NB4 (cell line): ENCODE measurements at regions not wholly inside any gene's neighbourhood (a gene's known extent, or its start where the extent isn't known, plus 50 kb on each side); places are given as distances from the start of the nearest gene placed in this dataset.

Source experiments
- MYC ChIP-seq: IDR thresholded peaks from 2 replicates; pipeline ENCODE4 v1.6.1; 2011; ENCODE audit warnings: low read depth, low read length
- POLR2A ChIP-seq: IDR thresholded peaks from 2 replicates; pipeline ENCODE4 v1.6.1; 2011; ENCODE audit warnings: mild to moderate bottlenecking; ENCODE audit not compliant: insufficient read length; ENCODE audit errors: extremely low read depth
- TF ChIP-seq, protein P1 (sequence below): IDR thresholded peaks from one replicate; pipeline ENCODE4 v1.5.1; 2012; ENCODE audit warnings: low read depth, low read length

DNA sequence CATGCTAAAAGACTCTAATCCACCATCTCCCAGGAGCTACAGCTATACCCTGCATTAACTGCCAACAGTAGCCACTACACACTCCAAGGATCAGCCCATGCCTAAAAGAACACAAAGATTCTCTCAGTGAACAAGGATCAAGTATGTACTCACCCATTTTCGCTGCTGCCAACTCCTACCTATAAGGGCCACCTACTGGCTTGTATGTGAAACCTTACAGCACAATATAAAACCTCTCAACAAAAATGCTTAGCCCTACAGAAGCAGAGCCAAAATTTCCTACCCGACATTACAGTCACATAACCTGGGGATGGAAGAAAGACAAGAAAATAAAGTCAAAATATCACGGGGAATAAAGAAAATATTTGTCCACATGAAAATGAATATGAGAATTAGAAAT, 562.8 kb upstream of the POU3F4 start:
- TF ChIP-seq, protein P1, sequence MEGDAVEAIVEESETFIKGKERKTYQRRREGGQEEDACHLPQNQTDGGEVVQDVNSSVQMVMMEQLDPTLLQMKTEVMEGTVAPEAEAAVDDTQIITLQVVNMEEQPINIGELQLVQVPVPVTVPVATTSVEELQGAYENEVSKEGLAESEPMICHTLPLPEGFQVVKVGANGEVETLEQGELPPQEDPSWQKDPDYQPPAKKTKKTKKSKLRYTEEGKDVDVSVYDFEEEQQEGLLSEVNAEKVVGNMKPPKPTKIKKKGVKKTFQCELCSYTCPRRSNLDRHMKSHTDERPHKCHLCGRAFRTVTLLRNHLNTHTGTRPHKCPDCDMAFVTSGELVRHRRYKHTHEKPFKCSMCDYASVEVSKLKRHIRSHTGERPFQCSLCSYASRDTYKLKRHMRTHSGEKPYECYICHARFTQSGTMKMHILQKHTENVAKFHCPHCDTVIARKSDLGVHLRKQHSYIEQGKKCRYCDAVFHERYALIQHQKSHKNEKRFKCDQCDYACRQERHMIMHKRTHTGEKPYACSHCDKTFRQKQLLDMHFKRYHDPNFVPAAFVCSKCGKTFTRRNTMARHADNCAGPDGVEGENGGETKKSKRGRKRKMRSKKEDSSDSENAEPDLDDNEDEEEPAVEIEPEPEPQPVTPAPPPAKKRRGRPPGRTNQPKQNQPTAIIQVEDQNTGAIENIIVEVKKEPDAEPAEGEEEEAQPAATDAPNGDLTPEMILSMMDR = no peak
- TF ChIP-seq POLR2A (no peak), MYC (no peak)
